ENCODE measurements at regions not wholly inside any gene's neighbourhood (a gene's known extent, or its start where the extent isn't known, plus 50 kb on each side); places are given as distances from the start of the nearest gene placed in this dataset.

DNA sequence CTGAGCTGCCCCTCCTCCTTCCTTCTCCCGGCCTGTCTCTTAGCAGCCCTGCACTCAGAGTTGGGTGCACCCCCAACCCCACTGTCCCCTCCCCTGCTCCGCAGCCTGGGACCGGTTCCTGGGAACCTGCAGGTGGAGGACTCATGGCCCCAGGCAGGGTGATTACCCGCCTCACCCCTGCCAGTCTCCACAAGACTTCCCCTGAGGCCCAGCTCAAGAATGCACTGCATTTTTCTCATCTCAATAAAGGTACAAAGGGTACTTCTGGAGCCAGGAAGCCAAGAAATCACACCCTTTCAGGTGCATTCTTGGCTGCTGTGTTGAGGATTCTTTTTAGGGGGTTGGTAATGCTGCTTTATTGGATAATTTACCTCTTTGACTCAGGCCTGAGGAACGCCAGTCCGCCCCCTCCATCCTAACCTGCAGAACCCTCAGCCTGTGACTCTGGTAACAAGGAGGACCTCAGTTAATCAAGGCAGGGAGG lies 126.3 kb upstream of the TMPRSS2 start:
- H3K4me3 ChIP-seq (ENCODE audit: low read depth in 2 of 2, low read length in 1 of 2): no peak overlapping the region
- no peaks in the 10 kb centered on the region for H3K9me3 ChIP-seq
- no peaks in the 10 kb centered on the region for H3K36me3 ChIP-seq (replicated peaks in 1 of 2; ENCODE audit: control insufficient read depth in 1 of 2, insufficient read depth in 2 of 2, low read length in 1 of 2)
- H3K79me2 ChIP-seq (ENCODE audit: insufficient read depth): no peaks in the 10 kb centered on the region
- DNase-seq: no peak
- H3K9ac ChIP-seq: no peak overlapping the region
- 85% methylated on average over 6 of the region's 6 CpGs for WGBS (ENCODE audit: low lambda C conversion rate)
- ChIA-PET POLR2A (no interaction called here), CTCF (interaction anchor here (0.9 to 1.5 kb wide), 3 partner anchors 22 to 144 kb away, joined by 3 to 6 read pairs (median 5); no protein-coding TSS in a partner anchor)
- no peak overlapping the region for H2AFZ ChIP-seq (ENCODE audit: low read depth)
- no peaks in the 10 kb centered on the region for H3K27me3 ChIP-seq (ENCODE audit: insufficient read depth)
- no peaks in the 10 kb centered on the region for H4K20me1 ChIP-seq (ENCODE audit: insufficient read depth)
- TF ChIP-seq ELF1 (IDR thresholded peaks at IDR 0.05): no peak
- TF ChIP-seq, protein P1, sequence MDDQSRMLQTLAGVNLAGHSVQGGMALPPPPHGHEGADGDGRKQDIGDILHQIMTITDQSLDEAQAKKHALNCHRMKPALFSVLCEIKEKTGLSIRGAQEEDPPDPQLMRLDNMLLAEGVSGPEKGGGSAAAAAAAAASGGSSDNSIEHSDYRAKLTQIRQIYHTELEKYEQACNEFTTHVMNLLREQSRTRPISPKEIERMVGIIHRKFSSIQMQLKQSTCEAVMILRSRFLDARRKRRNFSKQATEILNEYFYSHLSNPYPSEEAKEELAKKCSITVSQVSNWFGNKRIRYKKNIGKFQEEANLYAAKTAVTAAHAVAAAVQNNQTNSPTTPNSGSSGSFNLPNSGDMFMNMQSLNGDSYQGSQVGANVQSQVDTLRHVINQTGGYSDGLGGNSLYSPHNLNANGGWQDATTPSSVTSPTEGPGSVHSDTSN (IDR thresholded peaks at IDR 0.05): no peak
- TF ChIP-seq GABPA (IDR thresholded peaks at IDR 0.05; ENCODE audit: low read depth): no peak
- TF ChIP-seq RAD21 (IDR thresholded peaks at IDR 0.05; ENCODE audit: low read length): no peak
- TF ChIP-seq NFIC (IDR thresholded peaks at IDR 0.05; ENCODE audit: borderline replicate concordance): no peak
- TF ChIP-seq EZH2phosphoT487 (IDR thresholded peaks at IDR 0.05; ENCODE audit: borderline replicate concordance, low read depth): no peak
- TF ChIP-seq, protein P2, sequence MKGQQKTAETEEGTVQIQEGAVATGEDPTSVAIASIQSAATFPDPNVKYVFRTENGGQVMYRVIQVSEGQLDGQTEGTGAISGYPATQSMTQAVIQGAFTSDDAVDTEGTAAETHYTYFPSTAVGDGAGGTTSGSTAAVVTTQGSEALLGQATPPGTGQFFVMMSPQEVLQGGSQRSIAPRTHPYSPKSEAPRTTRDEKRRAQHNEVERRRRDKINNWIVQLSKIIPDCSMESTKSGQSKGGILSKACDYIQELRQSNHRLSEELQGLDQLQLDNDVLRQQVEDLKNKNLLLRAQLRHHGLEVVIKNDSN (IDR thresholded peaks at IDR 0.05; ENCODE audit: borderline replicate concordance, low read depth): no peak
- TF ChIP-seq YY1 (IDR thresholded peaks at IDR 0.05; ENCODE audit: low read depth): no peak
- no peak for TF ChIP-seq JUND (IDR thresholded peaks at IDR 0.05)
- TF ChIP-seq, protein P3, sequence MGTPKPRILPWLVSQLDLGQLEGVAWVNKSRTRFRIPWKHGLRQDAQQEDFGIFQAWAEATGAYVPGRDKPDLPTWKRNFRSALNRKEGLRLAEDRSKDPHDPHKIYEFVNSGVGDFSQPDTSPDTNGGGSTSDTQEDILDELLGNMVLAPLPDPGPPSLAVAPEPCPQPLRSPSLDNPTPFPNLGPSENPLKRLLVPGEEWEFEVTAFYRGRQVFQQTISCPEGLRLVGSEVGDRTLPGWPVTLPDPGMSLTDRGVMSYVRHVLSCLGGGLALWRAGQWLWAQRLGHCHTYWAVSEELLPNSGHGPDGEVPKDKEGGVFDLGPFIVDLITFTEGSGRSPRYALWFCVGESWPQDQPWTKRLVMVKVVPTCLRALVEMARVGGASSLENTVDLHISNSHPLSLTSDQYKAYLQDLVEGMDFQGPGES (IDR thresholded peaks at IDR 0.05; ENCODE audit: low read depth, low read length): no peak
- TF ChIP-seq, protein P4, sequence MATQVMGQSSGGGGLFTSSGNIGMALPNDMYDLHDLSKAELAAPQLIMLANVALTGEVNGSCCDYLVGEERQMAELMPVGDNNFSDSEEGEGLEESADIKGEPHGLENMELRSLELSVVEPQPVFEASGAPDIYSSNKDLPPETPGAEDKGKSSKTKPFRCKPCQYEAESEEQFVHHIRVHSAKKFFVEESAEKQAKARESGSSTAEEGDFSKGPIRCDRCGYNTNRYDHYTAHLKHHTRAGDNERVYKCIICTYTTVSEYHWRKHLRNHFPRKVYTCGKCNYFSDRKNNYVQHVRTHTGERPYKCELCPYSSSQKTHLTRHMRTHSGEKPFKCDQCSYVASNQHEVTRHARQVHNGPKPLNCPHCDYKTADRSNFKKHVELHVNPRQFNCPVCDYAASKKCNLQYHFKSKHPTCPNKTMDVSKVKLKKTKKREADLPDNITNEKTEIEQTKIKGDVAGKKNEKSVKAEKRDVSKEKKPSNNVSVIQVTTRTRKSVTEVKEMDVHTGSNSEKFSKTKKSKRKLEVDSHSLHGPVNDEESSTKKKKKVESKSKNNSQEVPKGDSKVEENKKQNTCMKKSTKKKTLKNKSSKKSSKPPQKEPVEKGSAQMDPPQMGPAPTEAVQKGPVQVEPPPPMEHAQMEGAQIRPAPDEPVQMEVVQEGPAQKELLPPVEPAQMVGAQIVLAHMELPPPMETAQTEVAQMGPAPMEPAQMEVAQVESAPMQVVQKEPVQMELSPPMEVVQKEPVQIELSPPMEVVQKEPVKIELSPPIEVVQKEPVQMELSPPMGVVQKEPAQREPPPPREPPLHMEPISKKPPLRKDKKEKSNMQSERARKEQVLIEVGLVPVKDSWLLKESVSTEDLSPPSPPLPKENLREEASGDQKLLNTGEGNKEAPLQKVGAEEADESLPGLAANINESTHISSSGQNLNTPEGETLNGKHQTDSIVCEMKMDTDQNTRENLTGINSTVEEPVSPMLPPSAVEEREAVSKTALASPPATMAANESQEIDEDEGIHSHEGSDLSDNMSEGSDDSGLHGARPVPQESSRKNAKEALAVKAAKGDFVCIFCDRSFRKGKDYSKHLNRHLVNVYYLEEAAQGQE (IDR thresholded peaks at IDR 0.05; ENCODE audit: low read depth, low read length): no peak
- no peak for TF ChIP-seq MEF2A (IDR thresholded peaks at IDR 0.05; ENCODE audit: borderline replicate concordance, low read depth)
- TF ChIP-seq FOSL2 (IDR thresholded peaks at IDR 0.05; ENCODE audit: borderline replicate concordance, low read depth): no peak
- TF ChIP-seq NRF1 (IDR thresholded peaks at IDR 0.05; ENCODE audit: low read depth, low read length): no peak
- TF ChIP-seq, protein P5, sequence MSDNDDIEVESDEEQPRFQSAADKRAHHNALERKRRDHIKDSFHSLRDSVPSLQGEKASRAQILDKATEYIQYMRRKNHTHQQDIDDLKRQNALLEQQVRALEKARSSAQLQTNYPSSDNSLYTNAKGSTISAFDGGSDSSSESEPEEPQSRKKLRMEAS (IDR thresholded peaks at IDR 0.05; ENCODE audit: low read depth): no peak
- TF ChIP-seq POLR2AphosphoS5 (IDR thresholded peaks at IDR 0.05; ENCODE audit: low read depth, low read length): no peak
- TF ChIP-seq MXI1 (IDR thresholded peaks at IDR 0.05; ENCODE audit: low read depth, low read length): no peak
- TF ChIP-seq, protein P6, sequence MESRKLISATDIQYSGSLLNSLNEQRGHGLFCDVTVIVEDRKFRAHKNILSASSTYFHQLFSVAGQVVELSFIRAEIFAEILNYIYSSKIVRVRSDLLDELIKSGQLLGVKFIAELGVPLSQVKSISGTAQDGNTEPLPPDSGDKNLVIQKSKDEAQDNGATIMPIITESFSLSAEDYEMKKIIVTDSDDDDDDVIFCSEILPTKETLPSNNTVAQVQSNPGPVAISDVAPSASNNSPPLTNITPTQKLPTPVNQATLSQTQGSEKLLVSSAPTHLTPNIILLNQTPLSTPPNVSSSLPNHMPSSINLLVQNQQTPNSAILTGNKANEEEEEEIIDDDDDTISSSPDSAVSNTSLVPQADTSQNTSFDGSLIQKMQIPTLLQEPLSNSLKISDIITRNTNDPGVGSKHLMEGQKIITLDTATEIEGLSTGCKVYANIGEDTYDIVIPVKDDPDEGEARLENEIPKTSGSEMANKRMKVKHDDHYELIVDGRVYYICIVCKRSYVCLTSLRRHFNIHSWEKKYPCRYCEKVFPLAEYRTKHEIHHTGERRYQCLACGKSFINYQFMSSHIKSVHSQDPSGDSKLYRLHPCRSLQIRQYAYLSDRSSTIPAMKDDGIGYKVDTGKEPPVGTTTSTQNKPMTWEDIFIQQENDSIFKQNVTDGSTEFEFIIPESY (IDR thresholded peaks at IDR 0.05; ENCODE audit: borderline replicate concordance, low read depth): no peak
- TF ChIP-seq FOXJ3 (CRISPR knock-in tag; IDR thresholded peaks at IDR 0.05): no peak
- H3F3A ChIP-seq (replicated peaks; ENCODE audit: insufficient read depth): peaks cover 19% of the 10 kb centered on the region
- no peak overlapping the region for H3K4me2 ChIP-seq
- no peak overlapping the region for H3K27ac ChIP-seq (ENCODE audit: low read depth in 2 of 2, low read length in 1 of 2)
- H3K9me2 ChIP-seq: no peaks in the 10 kb centered on the region
- H3K4me1 ChIP-seq (ENCODE audit: control insufficient read depth in 1 of 2, insufficient read depth in 2 of 2, low read depth in 1 of 2, low read length in 1 of 2): peaks cover 0 to 18% of the 10 kb centered on the region in 2 experiments; a peak in 1 of 4 replicates

Measured in SK-N-SH (cell line).